ENCODE measurements at regions not wholly inside any gene's neighbourhood (a gene's known extent, or its start where the extent isn't known, plus 50 kb on each side); places are given as distances from the start of the nearest gene placed in this dataset.
"Not testable (repeated sequence)": the region's sequence is repeated elsewhere in the genome, so short reads cannot be mapped to it uniquely, and the experiment has no call there.

DNA sequence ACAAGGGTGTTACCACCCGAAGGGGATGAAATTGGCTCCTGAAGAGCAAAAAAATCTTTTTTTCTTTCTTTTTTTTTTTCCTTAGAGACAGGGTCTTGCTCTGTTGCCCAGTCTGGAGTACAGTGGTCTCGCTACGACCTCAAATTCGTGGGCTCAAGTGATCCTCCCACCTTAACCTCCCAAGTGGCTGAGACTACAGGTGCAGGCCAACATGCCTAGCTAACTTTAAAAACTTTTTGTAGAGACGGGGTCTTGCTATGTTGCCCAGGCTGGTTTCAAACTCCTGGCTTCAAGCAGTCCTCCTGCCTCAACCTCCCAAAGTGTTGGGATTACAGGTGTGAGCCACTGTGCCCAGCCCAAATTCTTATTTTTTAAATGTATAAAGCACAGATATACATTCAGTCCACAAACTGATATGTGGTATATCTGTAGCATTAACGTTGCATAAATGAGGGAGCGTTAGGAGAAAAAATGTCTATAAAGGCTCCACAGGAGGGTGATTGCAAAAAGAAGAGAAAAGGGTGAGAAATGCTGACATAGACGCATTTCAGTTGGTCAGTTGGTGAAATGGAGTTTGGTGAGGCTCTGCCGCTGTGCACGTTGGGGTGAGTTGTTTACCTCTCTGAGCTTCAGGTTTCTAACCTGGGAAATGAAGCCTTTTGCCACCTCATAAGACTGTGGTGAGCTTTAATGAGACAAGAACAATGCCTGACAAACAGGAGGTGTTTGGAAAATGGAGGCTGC, 100.7 kb upstream of the PODXL start:
- DNase-seq: no peak

DNA sequence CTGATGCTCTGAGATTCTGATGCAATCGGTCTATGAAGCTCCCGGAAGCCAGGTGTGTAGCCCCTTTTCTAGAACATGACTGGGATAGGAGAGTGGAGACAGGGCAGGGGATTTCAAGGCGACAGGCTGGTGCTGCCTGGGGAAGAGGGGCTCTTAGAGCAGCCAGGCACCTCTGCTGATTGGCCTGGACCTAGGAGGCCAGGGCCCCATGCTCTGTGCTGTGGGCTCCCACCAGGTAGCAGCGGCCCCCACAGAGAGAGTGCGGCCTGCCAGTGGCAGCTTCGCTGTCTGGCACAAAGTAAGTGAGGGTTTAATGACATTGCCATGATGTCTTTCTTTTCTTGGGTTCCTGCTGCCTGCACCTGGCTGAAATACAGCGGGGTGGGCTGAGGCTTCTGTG, 99.4 kb upstream of the PODXL start:
- no peak for DNase-seq

DNA sequence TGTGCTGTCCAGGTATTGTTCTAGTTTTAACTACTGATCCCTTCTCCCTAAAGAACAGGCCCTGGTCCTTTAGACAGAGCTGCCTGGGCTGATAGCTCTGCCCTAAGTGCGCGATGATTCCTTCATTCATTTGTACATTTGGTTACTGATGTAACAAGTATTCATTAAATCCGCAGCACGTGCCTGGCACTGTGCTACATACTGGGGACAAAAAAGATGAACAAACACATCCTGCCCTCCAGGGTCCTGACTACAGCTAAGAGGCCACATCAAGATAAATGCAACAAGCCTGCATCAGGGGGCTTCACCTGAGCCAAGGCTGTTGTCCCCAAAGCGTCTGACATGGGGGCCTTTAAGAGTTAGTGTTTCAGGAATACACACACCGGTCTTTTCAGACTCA, 99.0 kb upstream of the PODXL start:
- DNase-seq: no peak

- DNase-seq: peak; percentile 79
Measured at GRCh38 chr7:131654668-131655326, 98.4 kb upstream of the PODXL start.

DNA sequence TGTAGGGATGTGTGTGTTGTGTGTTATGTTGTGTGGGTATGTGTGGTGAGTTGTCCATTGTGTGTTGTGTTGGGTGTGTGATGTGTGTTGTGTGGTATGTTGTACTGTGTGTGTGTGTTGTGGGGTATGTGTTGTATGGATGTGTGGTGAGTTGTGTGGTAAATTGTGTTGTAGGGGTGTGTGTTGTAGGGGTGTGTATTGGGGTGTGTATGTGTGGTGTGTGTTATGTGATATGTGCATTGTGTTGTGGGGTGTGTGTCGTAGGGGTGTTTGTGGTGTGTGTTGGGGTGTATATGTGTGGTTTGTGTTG, 97.8 kb upstream of the PODXL start:
- DNase-seq: no peak

GRCh38 chr7:131653418-131654248, 97.2 kb upstream of the PODXL start:
- no peak for DNase-seq

- DNase-seq: no peak
Measured at GRCh38 chr7:131652934-131653333, 96.5 kb upstream of the PODXL start.

DNA sequence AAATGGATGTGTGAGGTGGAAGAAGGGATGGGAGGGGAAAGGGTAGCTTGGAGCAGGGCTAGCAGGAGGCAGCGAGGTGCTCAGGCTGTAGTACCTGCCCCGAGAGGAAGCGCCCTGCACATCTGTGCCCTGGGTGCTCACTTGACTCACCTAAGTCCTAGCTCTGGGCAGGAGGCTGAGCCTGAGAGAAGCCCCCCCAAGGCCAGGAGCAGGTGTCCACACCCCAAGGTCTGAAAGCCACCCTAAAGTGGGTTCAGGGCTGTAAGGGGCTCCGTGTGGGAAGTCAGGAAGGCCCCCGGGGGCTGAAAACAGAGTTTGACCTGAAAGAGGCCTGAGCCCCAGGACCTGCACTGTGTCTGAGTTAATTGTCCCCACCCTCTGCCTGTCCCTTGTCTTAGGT, 95.8 kb upstream of the PODXL start:
- no peak for DNase-seq

- DNase-seq: no peak
Measured at GRCh38 chr7:131649879-131650278, 93.5 kb upstream of the PODXL start.

DNA sequence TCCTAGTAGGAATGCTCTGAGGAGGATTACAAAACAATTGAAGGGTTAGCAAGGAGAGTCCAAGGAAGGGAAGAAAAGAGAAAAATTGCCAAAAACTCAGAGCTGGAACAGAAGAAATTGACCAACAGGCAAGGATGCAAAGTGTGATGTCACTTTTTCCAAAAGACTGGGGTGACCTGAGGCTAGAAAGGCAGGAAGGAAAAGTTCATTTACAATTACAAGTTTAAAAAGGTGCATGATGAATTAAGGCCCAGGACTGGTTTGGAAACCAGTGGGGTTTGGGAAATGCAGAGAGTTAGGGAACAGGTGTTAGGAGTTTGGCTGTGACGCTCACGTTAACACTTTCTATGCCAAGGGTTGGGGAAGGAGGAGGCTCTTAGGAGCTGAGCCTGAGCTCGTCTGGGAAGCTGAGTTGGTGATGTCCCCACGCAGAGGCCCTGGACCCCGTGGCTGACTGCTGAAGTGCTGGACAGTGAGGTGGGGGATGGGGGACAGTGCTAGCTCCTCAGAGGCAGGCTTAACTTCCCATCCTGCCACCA, 92.6 kb upstream of the PODXL start:
- DNase-seq: no peak

GRCh38 chr7:131648491-131648890, 92.1 kb upstream of the PODXL start:
- DNase-seq: no peak

DNA sequence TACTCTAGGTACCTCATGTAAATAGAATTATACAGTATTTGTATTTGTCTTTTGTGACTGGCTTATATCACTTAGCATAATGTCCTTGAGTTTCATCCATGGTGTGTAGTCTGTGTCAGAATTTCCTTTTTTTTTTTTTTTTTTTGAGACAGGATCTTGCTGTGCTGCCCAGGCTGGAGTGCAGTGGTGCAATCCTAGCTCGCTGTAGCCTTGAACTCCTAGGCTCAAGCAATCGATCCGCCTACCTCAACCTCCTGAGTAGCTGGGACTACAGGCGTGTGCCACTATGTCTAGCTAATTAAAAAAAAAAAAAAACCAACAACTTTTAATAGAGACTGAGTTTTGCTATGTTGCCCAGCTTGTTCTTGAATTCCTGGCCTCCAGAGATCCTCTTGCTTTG, 89.8 kb upstream of the PODXL start:
- DNase-seq: no peak

DNA sequence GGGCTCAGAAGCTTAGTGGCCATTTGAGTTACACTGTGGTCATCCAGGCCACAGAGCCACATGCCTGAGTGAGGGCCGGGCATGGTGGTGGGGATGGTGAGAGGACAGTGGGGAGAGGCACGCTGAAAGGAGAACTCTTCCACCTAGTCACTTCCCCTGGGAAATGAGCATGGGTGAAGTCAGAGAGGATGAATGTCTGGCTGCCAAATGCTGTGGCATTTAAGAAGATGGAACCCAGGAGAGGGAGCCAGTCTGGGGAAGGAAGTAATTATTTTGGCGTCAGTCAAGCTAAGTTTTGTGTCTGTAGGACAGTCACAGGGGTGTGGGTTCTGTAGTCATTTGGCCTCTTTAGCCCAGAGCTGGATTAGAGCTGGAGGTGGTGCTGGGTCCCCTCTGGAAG, 86.0 kb upstream of the PODXL start:
- no peak for DNase-seq

DNA sequence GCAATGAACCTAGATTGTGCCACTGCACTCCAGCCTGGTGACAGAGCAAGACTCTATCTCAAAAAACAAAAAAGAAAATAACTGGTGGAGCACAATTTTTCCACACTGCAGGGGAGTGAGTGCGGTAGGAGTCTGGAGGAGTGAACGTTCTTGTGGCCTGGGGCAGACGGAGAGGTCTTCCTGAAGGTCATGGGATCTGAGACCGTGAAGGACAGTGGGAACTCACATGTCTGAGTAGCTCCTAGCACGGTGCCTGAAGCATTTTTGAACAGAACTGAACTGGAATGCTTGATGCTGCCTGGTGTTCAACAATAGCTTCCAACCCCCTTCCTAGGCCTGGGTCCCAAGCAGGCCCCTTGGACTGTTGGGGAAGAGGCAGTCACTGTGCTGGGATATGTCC, 84.3 kb upstream of the PODXL start:
- DNase-seq: no peak

DNA sequence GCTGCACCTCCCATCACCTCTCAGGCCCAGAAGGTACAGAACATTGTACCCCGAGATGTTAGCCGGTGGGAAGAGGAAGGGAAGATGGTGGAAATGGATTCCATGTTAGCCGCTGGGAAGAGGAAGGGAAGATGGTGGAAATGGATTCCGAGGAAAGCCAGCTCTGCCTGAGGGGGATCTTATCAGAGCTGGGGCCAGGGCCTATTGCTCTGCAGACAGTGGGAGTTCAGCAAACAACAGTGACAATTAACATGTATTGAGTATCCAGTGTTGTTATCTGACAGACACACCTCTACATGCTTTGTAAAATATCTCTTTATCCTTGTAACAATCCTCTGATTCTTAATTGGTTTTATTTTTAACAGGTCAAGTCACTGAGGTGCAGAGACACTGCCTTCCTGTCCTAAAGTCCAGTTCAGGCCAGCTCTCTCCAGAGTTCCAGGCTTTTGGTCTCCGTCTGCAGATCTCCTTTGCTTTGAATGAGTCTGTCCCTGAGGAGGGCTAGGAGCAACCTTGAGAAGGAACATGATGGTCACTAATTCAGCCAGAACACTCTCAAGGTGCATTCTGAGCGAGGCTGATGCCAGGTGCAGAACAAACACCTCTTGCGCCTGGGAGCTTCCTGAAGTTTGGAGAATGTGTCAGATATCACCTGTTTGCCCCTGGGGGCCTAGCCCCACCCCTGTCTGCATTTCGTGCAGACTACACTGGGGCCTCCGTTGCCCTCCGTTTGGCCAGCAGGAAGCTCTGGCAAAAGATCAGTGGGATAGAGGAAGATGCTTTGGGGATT, 82.4 kb upstream of the PODXL start:
- DNase-seq: no peak

GRCh38 chr7:131637859-131638258, 81.4 kb upstream of the PODXL start:
- DNase-seq: no peak

DNA sequence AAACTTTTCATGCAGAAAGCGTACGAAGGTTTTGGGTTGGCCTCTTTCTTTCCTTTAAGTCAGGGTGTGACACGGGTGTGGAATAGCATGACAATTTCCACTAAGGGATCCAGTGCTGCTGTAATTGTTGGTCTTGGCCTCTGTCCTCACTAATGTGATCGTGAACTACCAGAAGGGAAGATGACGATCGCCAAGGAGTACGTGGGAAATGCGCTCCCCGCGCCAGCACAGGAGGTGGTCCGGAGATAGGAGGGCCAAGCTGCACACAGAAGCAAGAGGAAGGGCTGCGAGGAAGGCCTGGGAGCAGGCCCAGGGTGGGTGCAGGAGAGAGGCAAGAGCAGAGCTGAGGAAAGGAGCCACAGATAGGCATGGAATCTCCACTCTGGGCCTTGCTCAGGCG, 79.7 kb upstream of the PODXL start:
- no peak for DNase-seq

GRCh38 chr7:131634197-131634596, 77.8 kb upstream of the PODXL start:
- DNase-seq: not testable (repeated sequence)

- DNase-seq: no peak
Measured at GRCh38 chr7:131633342-131633843, 77.0 kb upstream of the PODXL start.

DNA sequence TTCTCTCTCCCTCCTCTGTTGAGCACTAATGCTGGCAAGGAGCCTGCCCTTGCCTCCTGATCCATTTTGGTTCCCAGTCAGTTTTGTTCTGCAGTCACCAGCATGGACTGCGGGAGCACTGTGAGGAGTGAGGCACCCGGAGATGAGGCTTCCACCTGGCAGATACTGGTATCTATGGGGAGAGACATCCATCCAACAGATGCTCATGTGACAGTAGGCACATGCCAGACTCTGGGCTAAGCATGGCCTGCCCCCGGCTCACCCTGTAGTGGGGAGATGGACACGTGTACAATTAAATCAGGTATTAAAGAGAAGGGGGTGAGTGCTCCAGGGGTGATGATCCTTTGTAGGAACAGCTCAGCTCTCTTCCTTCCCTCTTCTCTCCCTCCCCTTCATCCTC, 74.0 kb upstream of the PODXL start:
- DNase-seq: no peak

GRCh38 chr7:131629217-131629882, 72.9 kb upstream of the PODXL start:
- no peak for DNase-seq

DNA sequence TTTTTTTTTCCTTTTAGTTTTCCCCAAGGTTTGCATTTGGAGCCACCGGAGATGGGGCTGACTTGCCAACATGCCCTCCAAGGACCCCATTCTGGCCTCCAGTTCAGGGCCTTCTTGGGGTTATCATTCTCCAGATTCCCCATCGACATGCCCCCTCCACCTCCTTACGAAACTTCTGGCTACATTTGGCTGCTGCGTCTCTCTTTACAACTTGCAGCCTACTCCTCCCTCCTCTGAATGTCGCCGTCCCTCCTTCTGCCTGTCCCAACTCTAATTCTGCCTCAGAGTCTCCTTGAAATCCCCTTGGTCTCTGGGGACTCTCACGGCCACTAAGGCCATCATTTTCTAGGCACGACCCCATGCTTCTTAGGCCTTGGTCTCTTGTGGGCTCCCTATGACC, 72.2 kb upstream of the PODXL start:
- DNase-seq: no peak

Data from activated T-cell treated with anti-CD3 and anti-CD28 coated beads for 4 hours (primary cell).